HPDE6-E6E7 (cell line): ENCODE measurements at regions not wholly inside any gene's neighbourhood (a gene's known extent, or its start where the extent isn't known, plus 50 kb on each side); places are given as distances from the start of the nearest gene placed in this dataset.
"Not testable (repeated sequence)": the region's sequence is repeated elsewhere in the genome, so short reads cannot be mapped to it uniquely, and the experiment has no call there.

Experiments
- DNase-seq: peaks from one replicate; pipeline ENCODE4 v3.0.0; 2011; ENCODE audit warnings: missing footprints; ENCODE audit errors: extremely low spot score

- DNase-seq: no peak
These were observed 822.5 kb upstream of the SLITRK5 start for GRCh38 chr13:86848716-86849115.

GRCh38 chr13:86856991-86857390 lies 814.2 kb upstream of the SLITRK5 start:
- no peak for DNase-seq

GRCh38 chr13:86858216-86858615 lies 813.0 kb upstream of the SLITRK5 start:
- DNase-seq: no peak

- DNase-seq: no peak
These were observed 809.0 kb upstream of the SLITRK5 start for GRCh38 chr13:86862137-86862536.

GRCh38 chr13:86864376-86864775 lies 806.8 kb upstream of the SLITRK5 start:
- DNase-seq: no peak

GRCh38 chr13:86870444-86870843 lies 800.7 kb upstream of the SLITRK5 start:
- no peak for DNase-seq

GRCh38 chr13:86877441-86877840 lies 793.7 kb upstream of the SLITRK5 start:
- no peak for DNase-seq

- no peak for DNase-seq
These were observed 792.4 kb upstream of the SLITRK5 start for GRCh38 chr13:86878781-86879180.

GRCh38 chr13:86881390-86881789 lies 789.8 kb upstream of the SLITRK5 start:
- no peak for DNase-seq

GRCh38 chr13:86882107-86882506 lies 789.1 kb upstream of the SLITRK5 start:
- DNase-seq: no peak

- no peak for DNase-seq
These were observed 788.3 kb upstream of the SLITRK5 start for GRCh38 chr13:86882835-86883234.

GRCh38 chr13:86892330-86892729 lies 778.8 kb upstream of the SLITRK5 start:
- no peak for DNase-seq

GRCh38 chr13:86900906-86901305 lies 770.3 kb upstream of the SLITRK5 start:
- peak; percentile 5 for DNase-seq

- no peak for DNase-seq
These were observed 764.9 kb upstream of the SLITRK5 start for GRCh38 chr13:86906127-86906874.

- no peak for DNase-seq
These were observed 764.0 kb upstream of the SLITRK5 start for GRCh38 chr13:86907156-86907555.

- DNase-seq: no peak
These were observed 761.9 kb upstream of the SLITRK5 start for GRCh38 chr13:86909318-86909717.

GRCh38 chr13:86914757-86915156 lies 756.4 kb upstream of the SLITRK5 start:
- no peak for DNase-seq

- not testable (repeated sequence) for DNase-seq
These were observed 753.7 kb upstream of the SLITRK5 start for GRCh38 chr13:86917438-86917837.

GRCh38 chr13:86918682-86919081 lies 752.5 kb upstream of the SLITRK5 start:
- no peak for DNase-seq

- DNase-seq: no peak
These were observed 750.2 kb upstream of the SLITRK5 start for GRCh38 chr13:86920961-86921360.

- no peak for DNase-seq
These were observed 748.2 kb upstream of the SLITRK5 start for GRCh38 chr13:86922936-86923335.

- not testable (repeated sequence) for DNase-seq
These were observed 744.3 kb upstream of the SLITRK5 start for GRCh38 chr13:86926916-86927315.

- DNase-seq: no peak
These were observed 738.3 kb upstream of the SLITRK5 start for GRCh38 chr13:86932776-86933334.

GRCh38 chr13:86933676-86934075 lies 737.5 kb upstream of the SLITRK5 start:
- no peak for DNase-seq
